GM10248 (cell line): ENCODE measurements at regions not wholly inside any gene's neighbourhood (a gene's known extent, or its start where the extent isn't known, plus 50 kb on each side); places are given as distances from the start of the nearest gene placed in this dataset.

Experiments
- CTCF ChIA-PET: fragments of 300-600 bp; sonication (Branson Sonifier 250); formaldehyde crosslinking; extraction: SDS; loops from one replicate; lab custom pipeline; 2021; ENCODE audit warnings: antibody characterized with exemption; lab: Yijun Ruan, JAX
- POLR2A ChIA-PET: fragments of 350-650 bp; sonication (Branson Sonifier 250); formaldehyde crosslinking; extraction: SDS; loops from one replicate; lab custom pipeline; 2020; ENCODE audit warnings: antibody characterized with exemption; lab: Yijun Ruan, JAX
- DNase-seq: peaks from one replicate; pipeline ENCODE4 v3.0.0; 2012; ENCODE audit errors: extremely low spot score
- TF ChIP-seq, protein P1 (sequence below): IDR thresholded peaks from 2 replicates; pipeline ENCODE4 v1.5.1; 2012; ENCODE audit warnings: mild to moderate bottlenecking, low read depth; ENCODE audit errors: extremely low read depth, missing control alignments, control extremely low read depth

GRCh38 chrX:96389281-96390047 is 295.2 kb upstream of the DIAPH2 start:
- CTCF ChIA-PET, result no interaction called here

DNA sequence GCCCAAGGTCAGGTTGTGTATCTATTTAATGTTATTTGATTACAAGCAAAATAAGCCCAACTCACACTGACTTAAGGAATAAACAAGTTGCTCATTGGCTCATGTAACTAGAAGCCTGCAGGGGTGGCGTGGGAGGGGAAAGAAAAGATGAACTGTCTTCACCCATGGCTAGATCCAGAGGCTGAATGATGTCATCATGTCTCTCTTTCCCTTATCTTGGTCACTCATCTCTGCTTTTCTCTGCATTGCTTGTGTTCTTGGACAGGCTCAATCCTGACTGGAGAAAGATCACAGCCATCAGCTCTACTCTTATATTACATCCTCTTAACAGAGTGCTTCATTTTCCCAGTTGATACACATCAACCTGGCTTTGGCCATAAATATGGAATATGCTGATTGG is 290.0 kb upstream of the DIAPH2 start:
- CTCF ChIA-PET, result interaction anchor here (1.0 kb wide), 1 partner anchor 22 kb away, joined by 6 read pairs; no protein-coding TSS in a partner anchor
- POLR2A ChIA-PET, result no interaction called here
- no peak for DNase-seq

More at GRCh38 chrX:96389281-96390047, 295.2 kb upstream of the DIAPH2 start:
- TF ChIP-seq, protein P1, sequence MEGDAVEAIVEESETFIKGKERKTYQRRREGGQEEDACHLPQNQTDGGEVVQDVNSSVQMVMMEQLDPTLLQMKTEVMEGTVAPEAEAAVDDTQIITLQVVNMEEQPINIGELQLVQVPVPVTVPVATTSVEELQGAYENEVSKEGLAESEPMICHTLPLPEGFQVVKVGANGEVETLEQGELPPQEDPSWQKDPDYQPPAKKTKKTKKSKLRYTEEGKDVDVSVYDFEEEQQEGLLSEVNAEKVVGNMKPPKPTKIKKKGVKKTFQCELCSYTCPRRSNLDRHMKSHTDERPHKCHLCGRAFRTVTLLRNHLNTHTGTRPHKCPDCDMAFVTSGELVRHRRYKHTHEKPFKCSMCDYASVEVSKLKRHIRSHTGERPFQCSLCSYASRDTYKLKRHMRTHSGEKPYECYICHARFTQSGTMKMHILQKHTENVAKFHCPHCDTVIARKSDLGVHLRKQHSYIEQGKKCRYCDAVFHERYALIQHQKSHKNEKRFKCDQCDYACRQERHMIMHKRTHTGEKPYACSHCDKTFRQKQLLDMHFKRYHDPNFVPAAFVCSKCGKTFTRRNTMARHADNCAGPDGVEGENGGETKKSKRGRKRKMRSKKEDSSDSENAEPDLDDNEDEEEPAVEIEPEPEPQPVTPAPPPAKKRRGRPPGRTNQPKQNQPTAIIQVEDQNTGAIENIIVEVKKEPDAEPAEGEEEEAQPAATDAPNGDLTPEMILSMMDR, result no peak
- POLR2A ChIA-PET, result no interaction called here
- no peak for DNase-seq

DNA sequence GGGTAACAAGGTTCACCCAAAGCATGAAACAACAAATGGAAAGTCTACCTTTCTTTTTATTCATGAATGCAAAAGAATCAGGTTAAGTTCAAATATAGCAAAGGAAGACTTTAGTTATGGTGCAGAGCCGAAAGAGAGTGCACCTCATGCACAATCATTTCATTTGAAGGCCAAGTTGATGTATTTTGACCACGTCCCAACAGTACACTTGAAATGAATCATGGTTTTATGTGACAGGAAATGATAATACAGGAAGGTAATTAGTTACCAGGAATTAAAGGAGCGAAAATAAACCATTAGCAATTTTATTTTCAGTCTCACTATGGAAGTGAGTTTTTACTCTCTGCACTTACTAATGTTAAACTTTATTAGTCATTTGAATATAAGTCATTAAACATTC is 281.2 kb upstream of the DIAPH2 start:
- DNase-seq, result no peak
- ChIA-PET CTCF (no interaction called here), POLR2A (no interaction called here)
- TF ChIP-seq, protein P1, result no peak

More for the DNA sequence above, 290.0 kb upstream of the DIAPH2 start:
- TF ChIP-seq, protein P1, result no peak

DNA sequence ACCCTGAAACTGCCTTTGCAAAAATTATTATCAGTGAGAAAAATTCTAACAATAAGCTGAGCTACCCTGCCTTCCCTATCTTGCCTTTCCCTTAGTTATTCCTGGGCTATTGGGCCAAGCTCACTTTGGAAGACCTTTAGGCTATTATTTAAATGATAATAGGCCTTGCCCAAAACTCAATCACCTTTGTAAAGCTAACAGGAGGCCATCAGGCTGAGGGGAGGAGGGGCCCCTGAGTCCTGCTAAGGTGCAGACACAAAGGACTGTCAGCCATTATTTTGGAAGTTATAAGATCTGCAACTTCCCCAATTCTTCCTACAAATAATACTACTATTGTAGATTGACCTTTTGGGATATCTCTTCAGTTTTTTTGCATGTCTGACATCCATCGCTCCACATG is 278.8 kb upstream of the DIAPH2 start:
- CTCF ChIA-PET, result no interaction called here
- POLR2A ChIA-PET, result no interaction called here
- TF ChIP-seq, protein P1, result no peak
- DNase-seq, result no peak

DNA sequence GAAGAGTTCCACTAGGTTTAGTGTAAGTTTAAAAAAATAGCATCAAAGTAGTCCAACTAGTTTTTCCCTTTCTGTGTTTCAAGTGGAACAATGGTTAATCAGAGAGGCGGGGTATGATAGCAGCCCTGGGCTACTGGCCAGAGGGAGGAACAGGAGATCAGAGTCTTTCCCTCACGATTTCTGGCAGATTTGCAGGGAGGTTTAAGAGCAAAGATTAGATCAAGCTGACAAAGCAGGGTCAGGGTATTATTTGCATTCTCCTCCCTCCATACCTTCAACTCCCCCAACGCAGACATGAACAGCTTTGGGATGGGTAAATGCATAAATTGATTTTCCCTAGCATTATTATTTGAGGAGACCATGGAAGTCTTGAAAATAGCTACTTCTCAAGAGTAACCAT is 277.6 kb upstream of the DIAPH2 start:
- CTCF ChIA-PET, result no interaction called here
- TF ChIP-seq, protein P1, result no peak
- POLR2A ChIA-PET, result no interaction called here
- DNase-seq, result no peak

- TF ChIP-seq, protein P1, result no peak
- ChIA-PET CTCF (no interaction called here), POLR2A (no interaction called here)
- no peak for DNase-seq
These were observed 277.1 kb upstream of the DIAPH2 start for GRCh38 chrX:96407501-96407900.
